ENCODE measurements at regions not wholly inside any gene's neighbourhood (a gene's known extent, or its start where the extent isn't known, plus 50 kb on each side); places are given as distances from the start of the nearest gene placed in this dataset.

- no peak overlapping the region for H3K4me3 ChIP-seq (ENCODE audit: low read depth, low read length)
- TF ChIP-seq CTCF (IDR thresholded peaks at IDR 0.05; ENCODE audit: insufficient read depth, low read length, missing control alignments), result no peak
- CTCF ChIA-PET, result interaction anchor here (1.0 kb wide), 1 partner anchor 12 kb away, joined by 3 read pairs; no protein-coding TSS in a partner anchor
- POLR2A ChIA-PET, result interaction anchor here (0.9 kb wide), 1 partner anchor 22 kb away, joined by 3 read pairs; no protein-coding TSS in a partner anchor
- no peak for DNase-seq (ENCODE audit: low read depth, low spot score)
Observed at GRCh38 chr11:126140926-126141280, 70.5 kb downstream of the RPUSD4 start.

GRCh38 chr11:126140201-126140925 lies 71.1 kb downstream of the RPUSD4 start:
- no peak for DNase-seq (ENCODE audit: low read depth, low spot score)
- H3K4me3 ChIP-seq (ENCODE audit: low read depth, low read length), result no peak overlapping the region
- no peak for TF ChIP-seq CTCF (IDR thresholded peaks at IDR 0.05; ENCODE audit: insufficient read depth, low read length, missing control alignments)
- ChIA-PET CTCF (interaction anchor here (1.0 kb wide), 1 partner anchor 11 kb away, joined by 3 read pairs; no protein-coding TSS in a partner anchor), POLR2A (interaction anchor here (0.6 kb wide), 1 partner anchor 30 kb away, joined by 3 read pairs; no protein-coding TSS in a partner anchor)

GRCh38 chr11:126139111-126140091 lies 72.0 kb downstream of the RPUSD4 start:
- no peak for DNase-seq (ENCODE audit: low read depth, low spot score)
- ChIA-PET CTCF (interaction anchor here (0.9 kb wide), 1 partner anchor 55 kb away, joined by 3 read pairs; no protein-coding TSS in a partner anchor), POLR2A (interaction anchor here (0.6 kb wide), 1 partner anchor 29 kb away, joined by 3 read pairs; no protein-coding TSS in a partner anchor)
- no peak overlapping the region for H3K4me3 ChIP-seq (ENCODE audit: low read depth, low read length)
- TF ChIP-seq CTCF (IDR thresholded peaks at IDR 0.05; ENCODE audit: insufficient read depth, low read length, missing control alignments), result no peak

- CTCF ChIA-PET, result interaction anchor here (0.9 to 1.4 kb wide), 2 partner anchors 11 to 55 kb away, joined by 3 read pairs; no protein-coding TSS in a partner anchor
- no peak overlapping the region for H3K4me3 ChIP-seq (ENCODE audit: low read depth, low read length)
- no peak for TF ChIP-seq CTCF (IDR thresholded peaks at IDR 0.05; ENCODE audit: insufficient read depth, low read length, missing control alignments)
- POLR2A ChIA-PET, result no interaction called here
- DNase-seq (ENCODE audit: low read depth, low spot score), result no peak
Observed at GRCh38 chr11:126138636-126139035, 72.8 kb downstream of the RPUSD4 start.

- POLR2A ChIA-PET, result no interaction called here
- H3K4me3 ChIP-seq (ENCODE audit: low read depth, low read length), result no peak overlapping the region
- DNase-seq (ENCODE audit: low read depth, low spot score), result no peak
- no peak for TF ChIP-seq CTCF (IDR thresholded peaks at IDR 0.05; ENCODE audit: insufficient read depth, low read length, missing control alignments)
- CTCF ChIA-PET, result no interaction called here
Observed at GRCh38 chr11:126137136-126137535, 74.3 kb downstream of the RPUSD4 start.

GRCh38 chr11:126136507-126136906 lies 73.8 kb upstream of the CDON start:
- DNase-seq (ENCODE audit: low read depth, low spot score), result peak; percentile 36
- no peak overlapping the region for H3K4me3 ChIP-seq (ENCODE audit: low read depth, low read length)
- POLR2A ChIA-PET, result no interaction called here
- CTCF ChIA-PET, result no interaction called here
- no peak for TF ChIP-seq CTCF (IDR thresholded peaks at IDR 0.05; ENCODE audit: insufficient read depth, low read length, missing control alignments)

All from AG04449 (cell line).